NCI-H345 treated with DMSO at 0.1 percent for 48 hours (cell line): ENCODE measurements at regions not wholly inside any gene's neighbourhood (a gene's known extent, or its start where the extent isn't known, plus 50 kb on each side); places are given as distances from the start of the nearest gene placed in this dataset.

Source experiments
- DNase-seq: peaks from one replicate; lab custom pipeline; 2025; ENCODE audit not compliant: unreplicated experiment; lab: John Stamatoyannopoulos, UW

DNA sequence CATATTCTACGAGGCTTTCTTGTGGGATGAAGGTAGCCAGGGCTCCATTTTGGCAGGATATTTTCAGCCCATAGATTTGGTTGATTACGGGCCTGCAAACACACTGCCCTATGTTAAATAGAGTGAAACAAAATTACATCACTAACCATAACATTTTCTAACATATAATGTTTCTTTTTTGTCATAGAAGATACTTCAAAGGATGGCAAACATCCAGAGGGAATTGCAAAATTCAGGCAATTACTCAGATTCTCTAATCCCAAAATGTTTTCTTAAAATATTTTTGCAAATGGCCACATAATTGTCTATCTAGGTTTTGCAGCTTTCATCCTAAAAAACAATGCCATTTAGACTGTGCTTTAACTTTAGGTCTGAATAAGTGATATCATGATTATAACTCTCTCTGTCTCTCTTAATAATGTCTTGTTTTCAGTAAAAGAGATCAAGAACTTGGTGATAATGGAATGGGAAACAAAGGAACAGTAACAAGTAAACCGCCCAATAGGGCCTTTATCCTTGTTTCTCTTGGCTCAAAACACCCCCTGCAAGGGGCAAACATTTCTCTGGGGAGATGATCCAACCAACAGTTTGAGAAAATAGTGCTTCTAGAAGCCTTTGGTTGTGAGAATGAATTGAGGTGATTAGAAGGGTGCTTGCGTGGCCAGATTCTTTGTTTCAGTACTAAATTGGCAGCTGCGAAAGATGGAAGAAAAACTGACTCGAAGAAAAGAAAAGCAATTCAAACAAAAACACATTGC, 54.4 kb upstream of the BTG1 start:
- no peak for DNase-seq

DNA sequence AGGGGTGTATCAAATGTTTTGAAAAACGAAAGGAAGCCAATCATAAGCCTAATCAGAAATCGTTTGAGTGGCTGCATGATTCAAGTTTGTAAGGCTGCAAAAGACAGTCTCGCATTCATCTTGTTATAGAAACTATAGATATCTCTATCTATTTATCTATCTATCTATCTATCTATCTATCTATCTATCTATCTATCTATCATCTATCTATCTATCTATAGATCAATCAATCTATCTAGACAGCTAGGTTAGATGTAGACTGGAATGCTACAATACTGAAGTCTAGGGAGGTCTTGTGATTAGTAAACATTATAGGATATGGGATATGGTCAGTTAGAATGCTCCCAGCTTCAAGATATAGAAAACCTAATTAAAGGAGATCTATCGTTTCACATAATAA, 52.2 kb upstream of the BTG1 start:
- DNase-seq, result no peak

DNA sequence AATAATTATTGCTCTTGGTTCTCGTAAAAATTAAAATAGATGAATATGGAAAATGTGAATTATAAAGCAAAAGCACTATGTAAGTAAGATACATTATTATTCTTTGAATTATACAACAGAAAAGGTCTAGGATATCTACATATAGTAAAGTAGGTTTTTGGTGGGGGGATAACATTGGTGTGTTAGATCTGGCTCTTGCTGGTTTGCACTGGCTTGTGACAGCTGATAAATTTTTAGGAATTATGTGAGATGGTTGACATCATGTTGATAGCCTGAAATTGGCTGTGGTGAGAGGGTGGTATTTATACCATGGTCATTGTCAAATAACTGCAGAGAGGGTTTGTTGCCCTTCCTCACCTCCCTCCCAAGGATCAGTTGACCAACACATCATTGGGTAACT, 50.7 kb upstream of the BTG1 start:
- DNase-seq, result no peak
